ENCODE measurements at regions not wholly inside any gene's neighbourhood (a gene's known extent, or its start where the extent isn't known, plus 50 kb on each side); places are given as distances from the start of the nearest gene placed in this dataset.
"Not testable (repeated sequence)": the region's sequence is repeated elsewhere in the genome, so short reads cannot be mapped to it uniquely, and the experiment has no call there.

DNA sequence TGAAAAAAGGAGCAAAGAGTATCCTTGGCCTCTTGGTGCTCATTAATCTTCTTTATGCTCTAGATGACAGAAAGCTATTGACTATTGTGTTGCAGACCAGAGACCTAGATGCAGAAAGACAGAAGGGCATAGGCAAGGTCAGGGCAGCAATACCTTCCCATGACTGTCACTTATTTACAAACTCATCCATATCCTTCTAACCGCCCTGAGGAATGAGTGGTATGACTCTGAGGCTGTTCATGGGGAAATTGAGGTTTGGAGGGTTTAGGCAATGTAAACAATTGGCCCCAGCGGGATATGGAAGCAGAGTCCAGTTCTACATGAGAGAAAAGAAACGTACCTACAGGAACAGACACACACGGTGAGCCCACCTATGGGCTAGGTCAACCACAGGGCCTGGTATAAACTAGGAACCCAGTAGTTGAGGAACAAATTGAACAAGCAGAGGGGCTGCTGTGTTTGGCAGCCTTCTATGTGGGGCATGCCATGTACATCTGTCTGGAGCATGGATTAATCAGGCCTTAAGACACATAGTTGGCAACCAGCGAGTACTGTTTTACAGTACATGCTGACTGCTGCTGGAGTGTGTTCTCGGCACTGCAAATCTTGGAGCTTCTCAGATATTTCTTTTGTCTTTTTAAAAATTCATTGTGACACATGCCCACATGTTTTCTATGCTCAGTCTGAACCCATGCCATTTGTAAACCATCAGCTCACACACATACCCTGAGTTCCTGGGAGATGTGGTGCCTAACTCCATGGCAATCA lies 159.7 kb upstream of the NTF3 start:
- H3K36me3 ChIP-seq = no peaks in the 10 kb centered on the region
- no peak for DNase-seq
- no peak overlapping the region for H3K4me3 ChIP-seq
- intact Hi-C loops (cut with DNase I; ENCODE audit: low total_unique reads) = no loop called here
- peaks cover 0 to 5% (median 0%) of the 10 kb centered on the region in 4 donors for H3K4me1 ChIP-seq
- no peaks in the 10 kb centered on the region for H3K27me3 ChIP-seq
- WGBS, 5 donors = 83 to 87% (median 84%) methylated on average over 6 of the region's 6 CpGs
- H3K9me3 ChIP-seq = no peaks in the 10 kb centered on the region
- TF ChIP-seq EP300 (IDR thresholded peaks at IDR 0.05) = no peak
- TF ChIP-seq POLR2AphosphoS5 (IDR thresholded peaks at IDR 0.05) = no peak
- TF ChIP-seq, protein P1, sequence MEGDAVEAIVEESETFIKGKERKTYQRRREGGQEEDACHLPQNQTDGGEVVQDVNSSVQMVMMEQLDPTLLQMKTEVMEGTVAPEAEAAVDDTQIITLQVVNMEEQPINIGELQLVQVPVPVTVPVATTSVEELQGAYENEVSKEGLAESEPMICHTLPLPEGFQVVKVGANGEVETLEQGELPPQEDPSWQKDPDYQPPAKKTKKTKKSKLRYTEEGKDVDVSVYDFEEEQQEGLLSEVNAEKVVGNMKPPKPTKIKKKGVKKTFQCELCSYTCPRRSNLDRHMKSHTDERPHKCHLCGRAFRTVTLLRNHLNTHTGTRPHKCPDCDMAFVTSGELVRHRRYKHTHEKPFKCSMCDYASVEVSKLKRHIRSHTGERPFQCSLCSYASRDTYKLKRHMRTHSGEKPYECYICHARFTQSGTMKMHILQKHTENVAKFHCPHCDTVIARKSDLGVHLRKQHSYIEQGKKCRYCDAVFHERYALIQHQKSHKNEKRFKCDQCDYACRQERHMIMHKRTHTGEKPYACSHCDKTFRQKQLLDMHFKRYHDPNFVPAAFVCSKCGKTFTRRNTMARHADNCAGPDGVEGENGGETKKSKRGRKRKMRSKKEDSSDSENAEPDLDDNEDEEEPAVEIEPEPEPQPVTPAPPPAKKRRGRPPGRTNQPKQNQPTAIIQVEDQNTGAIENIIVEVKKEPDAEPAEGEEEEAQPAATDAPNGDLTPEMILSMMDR (IDR thresholded peaks at IDR 0.05) = no peak
- TF ChIP-seq POLR2A (IDR thresholded peaks at IDR 0.05) = no peak
- H3K27ac ChIP-seq = no peak overlapping the region

DNA sequence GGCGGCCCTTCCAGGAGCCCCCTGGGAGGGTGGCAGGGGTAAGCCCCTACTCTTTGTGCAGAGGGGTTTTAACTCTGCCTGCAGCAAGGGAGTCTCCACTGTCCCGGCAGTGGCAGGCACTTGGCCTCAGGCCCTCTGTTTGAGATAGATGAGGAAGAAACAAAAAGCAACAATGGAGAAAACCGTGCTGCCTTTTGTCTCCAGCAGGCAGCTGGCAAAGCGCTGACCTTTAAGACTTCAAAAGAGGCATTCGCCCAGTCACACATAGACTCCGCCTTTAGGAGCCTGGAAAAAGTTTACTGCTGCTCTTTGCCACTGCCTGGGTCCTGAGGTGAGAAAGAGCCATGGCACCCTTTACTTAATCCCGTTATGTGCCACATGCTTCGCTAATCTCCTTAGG lies 158.2 kb upstream of the NTF3 start:
- Histone ChIP-seq H3K4me1 (peaks cover 0 to 5% (median 0%) of the 10 kb centered on the region in 4 donors), H3K27ac (no peak overlapping the region), H3K9me3 (no peaks in the 10 kb centered on the region), H3K4me3 (no peak overlapping the region), H3K27me3 (no peaks in the 10 kb centered on the region), H3K36me3 (no peaks in the 10 kb centered on the region)
- intact Hi-C loops (cut with DNase I; ENCODE audit: low total_unique reads) = no loop called here
- TF ChIP-seq EP300 (IDR thresholded peaks at IDR 0.05) = no peak
- no peak for TF ChIP-seq POLR2A (IDR thresholded peaks at IDR 0.05)
- TF ChIP-seq, protein P1 (IDR thresholded peaks at IDR 0.05) = no peak
- TF ChIP-seq POLR2AphosphoS5 (IDR thresholded peaks at IDR 0.05) = no peak
- WGBS, 5 donors = 31 to 56% (median 42%) methylated on average over 8 of the region's 8 CpGs
- DNase-seq = peak; percentile 38 to 41

DNA sequence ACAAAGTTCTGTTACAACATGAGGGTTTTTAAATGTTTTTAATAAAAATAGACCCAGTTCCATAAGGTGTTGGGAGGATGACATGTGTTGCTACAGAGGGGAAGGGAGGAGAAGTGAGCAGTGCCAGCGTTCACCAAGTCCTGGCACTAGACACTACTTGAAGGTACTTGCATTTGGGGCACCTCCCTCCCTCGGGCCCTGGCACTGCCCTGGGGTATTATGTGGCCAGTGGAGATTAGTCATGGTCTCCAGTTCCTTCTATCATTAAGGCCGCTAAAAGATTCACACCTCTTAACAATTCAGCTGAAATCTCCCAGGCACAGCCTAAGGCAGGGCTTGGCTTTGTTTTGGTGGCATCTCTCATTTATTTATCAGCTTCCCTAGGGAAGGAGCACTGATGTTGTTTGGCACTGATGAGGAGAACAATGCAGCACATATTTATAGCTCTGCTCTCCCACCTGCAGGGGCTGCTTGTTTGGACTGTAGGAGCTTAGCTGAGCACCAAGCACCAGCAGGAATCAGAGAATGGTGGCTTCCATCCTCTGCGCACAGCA lies 155.5 kb upstream of the NTF3 start:
- Histone ChIP-seq H3K36me3 (no peaks in the 10 kb centered on the region), H3K4me1 (peaks cover 0 to 5% (median 0%) of the 10 kb centered on the region in 4 donors), H3K9me3 (no peaks in the 10 kb centered on the region), H3K4me3 (no peak overlapping the region), H3K27ac (no peak overlapping the region), H3K27me3 (no peaks in the 10 kb centered on the region)
- intact Hi-C loops (cut with DNase I; ENCODE audit: low total_unique reads) = no loop called here
- TF ChIP-seq EP300 (IDR thresholded peaks at IDR 0.05) (no peak), POLR2AphosphoS5 (IDR thresholded peaks at IDR 0.05) (no peak), POLR2A (IDR thresholded peaks at IDR 0.05) (no peak)
- TF ChIP-seq, protein P1 (IDR thresholded peaks at IDR 0.05) = no peak
- no peak for DNase-seq
- 72 to 85% (median 75%) methylated on average over 4 of the region's 4 CpGs for WGBS, 5 donors

DNA sequence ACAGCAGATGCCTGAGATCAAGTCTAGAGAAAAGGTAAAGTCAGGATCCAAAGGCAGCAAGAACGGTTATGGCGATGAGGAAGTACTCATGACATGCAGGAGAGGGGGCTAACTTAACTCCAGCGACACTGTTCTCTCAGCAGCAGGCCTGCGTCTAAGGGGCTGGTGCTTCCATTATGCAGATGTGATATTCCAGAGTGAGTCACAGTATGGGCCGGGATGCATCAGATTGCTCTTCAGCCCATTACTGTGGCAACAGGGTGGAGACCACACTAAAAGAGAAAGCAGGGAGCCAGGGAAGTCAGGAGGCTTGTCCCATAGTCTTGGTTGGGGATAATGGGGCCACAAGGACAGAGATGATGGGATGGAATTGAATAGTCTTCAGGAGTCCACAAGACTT lies 151.8 kb upstream of the NTF3 start:
- no peak overlapping the region for H3K4me3 ChIP-seq
- no peak for DNase-seq
- intact Hi-C loops (cut with DNase I; ENCODE audit: low total_unique reads) = no loop called here
- H3K4me1 ChIP-seq = no peaks in the 10 kb centered on the region
- 86 to 96% (median 95%) methylated on average over 5 of the region's 5 CpGs for WGBS, 5 donors
- TF ChIP-seq POLR2AphosphoS5 (IDR thresholded peaks at IDR 0.05) (no peak), EP300 (IDR thresholded peaks at IDR 0.05) (no peak), POLR2A (IDR thresholded peaks at IDR 0.05) (no peak)
- TF ChIP-seq, protein P1 (IDR thresholded peaks at IDR 0.05) = no peak
- H3K36me3 ChIP-seq = no peaks in the 10 kb centered on the region
- H3K27ac ChIP-seq = no peak overlapping the region
- no peaks in the 10 kb centered on the region for H3K9me3 ChIP-seq
- no peaks in the 10 kb centered on the region for H3K27me3 ChIP-seq

DNA sequence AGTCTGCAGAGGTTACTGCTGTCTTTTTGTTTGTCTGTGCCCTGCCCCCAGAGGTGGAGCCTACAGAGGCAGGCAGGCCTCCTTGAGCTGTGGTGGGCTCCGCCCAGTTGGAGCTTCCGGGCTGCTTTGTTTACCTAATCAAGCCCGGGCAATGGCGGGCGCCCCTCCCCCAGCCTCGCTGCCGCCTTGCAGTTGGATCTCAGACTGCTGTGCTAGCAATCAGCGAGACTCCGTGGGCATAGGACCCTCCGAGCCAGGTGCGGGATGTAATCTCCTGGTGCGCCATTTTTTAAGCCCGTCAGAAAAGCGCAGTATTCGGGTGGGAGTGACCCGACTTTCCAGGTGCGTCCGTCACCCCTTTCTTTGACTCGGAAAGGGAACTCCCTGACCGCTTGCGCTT lies 141.5 kb upstream of the NTF3 start:
- DNase-seq; H3K9me3 ChIP-seq; H3K27me3 ChIP-seq; intact Hi-C loops (cut with DNase I; ENCODE audit: low total_unique reads); H3K36me3 ChIP-seq; H3K4me1 ChIP-seq; H3K27ac ChIP-seq; H3K4me3 ChIP-seq: not testable (repeated sequence)
- WGBS, 5 donors = 55 to 76% (median 63%) methylated on average over 15 to 21 of the region's 21 CpGs

All from stomach (tissue), 8 donors.